ENCODE measurements at regions not wholly inside any gene's neighbourhood (a gene's known extent, or its start where the extent isn't known, plus 50 kb on each side); places are given as distances from the start of the nearest gene placed in this dataset.

DNA sequence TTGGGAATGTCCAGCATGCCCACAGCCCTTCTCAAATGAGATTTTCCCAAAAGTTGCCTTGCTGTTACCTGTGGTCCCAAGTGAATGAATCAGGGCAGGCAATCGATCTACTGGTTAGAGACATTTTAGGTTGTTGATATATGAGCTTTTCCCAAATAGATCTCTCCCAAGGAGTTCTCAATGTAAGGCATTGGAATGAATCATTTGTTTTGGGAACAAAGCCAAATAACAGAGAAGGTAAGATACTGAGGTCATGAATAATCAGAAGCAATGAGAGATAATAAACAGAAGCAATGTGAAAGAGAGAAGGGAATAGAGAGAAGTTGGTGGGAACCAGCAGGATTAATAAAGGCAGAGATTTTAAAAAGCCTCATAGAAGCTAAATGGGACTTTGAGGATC, 93.6 kb upstream of the FER start:
- no peaks in the 10 kb centered on the region for H3K4me1 ChIP-seq (ENCODE audit: control insufficient read depth in 2 of 2, insufficient read depth in 2 of 2, low read length in 2 of 2)
- no peaks in the 10 kb centered on the region for H3K9me3 ChIP-seq (ENCODE audit: control insufficient read depth in 2 of 2, insufficient read depth in 1 of 2, low read length in 1 of 2)
- DNase-seq (ENCODE audit: low read depth in 6 of 9, low spot score in 9 of 9), result no peak
- WGBS, result 97% methylated on average over 1 of the region's 1 CpG
- H3K36me3 ChIP-seq (ENCODE audit: control insufficient read depth in 2 of 2, insufficient read depth in 2 of 2, low read length in 1 of 2), result no peaks in the 10 kb centered on the region
- no peak overlapping the region for H3K27ac ChIP-seq (ENCODE audit: low read depth in 1 of 2, low read length in 1 of 2)
- no peak overlapping the region for H3K4me3 ChIP-seq (ENCODE audit: low read length in 2 of 2)
- H3K27me3 ChIP-seq (ENCODE audit: control insufficient read depth in 2 of 2, insufficient read depth in 1 of 2, low read length in 1 of 2), result no peaks in the 10 kb centered on the region

DNA sequence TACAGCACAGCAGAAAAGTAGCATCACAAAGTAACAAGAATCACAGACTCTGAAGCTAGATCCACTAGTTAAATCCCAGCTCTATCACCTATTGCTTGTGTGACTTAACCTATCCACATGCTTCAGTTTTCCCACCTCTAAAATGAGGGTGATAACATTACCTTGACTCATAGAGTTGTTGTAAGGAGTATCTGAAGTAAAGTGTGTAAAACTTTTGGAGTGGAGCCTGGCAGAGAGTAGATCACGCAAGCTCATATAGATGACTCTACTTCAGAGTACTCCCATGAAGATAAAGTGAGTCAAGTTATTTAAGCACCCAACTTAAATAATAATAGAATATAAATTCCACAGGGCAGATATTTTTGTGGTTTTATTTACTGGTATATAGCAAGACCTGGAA, 94.5 kb upstream of the FER start:
- no peak overlapping the region for H3K27ac ChIP-seq (ENCODE audit: low read depth in 1 of 2, low read length in 1 of 2)
- 97% methylated on average over 1 of the region's 1 CpG for WGBS
- no peaks in the 10 kb centered on the region for H3K27me3 ChIP-seq (ENCODE audit: control insufficient read depth in 2 of 2, insufficient read depth in 1 of 2, low read length in 1 of 2)
- no peaks in the 10 kb centered on the region for H3K9me3 ChIP-seq (ENCODE audit: control insufficient read depth in 2 of 2, insufficient read depth in 1 of 2, low read length in 1 of 2)
- no peak for DNase-seq (ENCODE audit: low read depth in 6 of 9, low spot score in 9 of 9)
- no peaks in the 10 kb centered on the region for H3K4me1 ChIP-seq (ENCODE audit: control insufficient read depth in 2 of 2, insufficient read depth in 2 of 2, low read length in 2 of 2)
- no peaks in the 10 kb centered on the region for H3K36me3 ChIP-seq (ENCODE audit: control insufficient read depth in 2 of 2, insufficient read depth in 2 of 2, low read length in 1 of 2)
- no peak overlapping the region for H3K4me3 ChIP-seq (ENCODE audit: low read length in 2 of 2)

DNA sequence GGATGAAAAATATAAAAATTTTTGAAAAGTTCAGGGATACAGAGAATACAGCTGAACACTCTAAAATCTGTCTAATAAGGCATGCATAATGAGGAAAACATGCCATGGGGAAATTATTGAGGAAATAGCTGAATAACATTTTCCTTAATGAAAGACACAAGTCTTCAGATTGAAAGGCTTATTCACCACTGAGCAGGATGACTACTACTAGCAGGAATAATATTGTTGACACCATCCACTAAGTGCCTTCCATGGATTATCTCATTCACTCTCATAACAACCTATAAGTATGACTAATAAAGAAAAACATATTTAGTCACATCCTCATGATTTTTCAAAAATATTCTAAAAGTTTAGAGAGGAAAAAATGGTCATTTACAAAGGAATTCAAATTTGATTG, 96.7 kb upstream of the FER start:
- no peak for DNase-seq (ENCODE audit: low read depth in 6 of 9, low spot score in 9 of 9)
- H3K9me3 ChIP-seq (ENCODE audit: control insufficient read depth in 2 of 2, insufficient read depth in 1 of 2, low read length in 1 of 2), result peaks cover 0 to 7% of the 10 kb centered on the region in 2 donors

DNA sequence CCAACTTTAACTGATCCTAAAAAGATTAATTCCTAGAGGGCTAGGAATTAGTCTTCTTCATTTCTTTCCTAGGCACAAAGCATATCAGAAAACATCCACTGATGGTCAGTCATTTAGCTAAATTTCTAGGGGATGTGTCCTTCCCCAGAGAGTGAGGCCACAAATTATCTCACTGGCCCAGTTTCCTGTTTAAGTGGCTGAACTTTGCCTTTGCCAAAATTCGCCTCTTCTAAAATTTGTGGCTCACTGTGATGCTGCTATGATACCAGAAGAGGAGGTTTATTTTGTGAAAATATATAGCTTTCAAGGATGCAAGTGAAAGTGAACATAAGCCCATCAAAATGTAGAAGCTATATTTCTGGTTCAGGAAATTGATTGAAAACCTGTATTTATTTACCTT, 98.1 kb upstream of the FER start:
- no peaks in the 10 kb centered on the region for H3K4me1 ChIP-seq (ENCODE audit: control insufficient read depth in 2 of 2, insufficient read depth in 2 of 2, low read length in 2 of 2)
- H3K9me3 ChIP-seq (ENCODE audit: control insufficient read depth in 2 of 2, insufficient read depth in 1 of 2, low read length in 1 of 2), result peaks cover 0 to 7% of the 10 kb centered on the region in 2 donors
- H3K27ac ChIP-seq (ENCODE audit: low read depth in 1 of 2, low read length in 1 of 2), result no peak overlapping the region
- H3K36me3 ChIP-seq (ENCODE audit: control insufficient read depth in 2 of 2, insufficient read depth in 2 of 2, low read length in 1 of 2), result no peaks in the 10 kb centered on the region
- no peak for DNase-seq (ENCODE audit: low read depth in 6 of 9, low spot score in 9 of 9)
- 68% methylated on average over 1 of the region's 1 CpG for WGBS
- no peaks in the 10 kb centered on the region for H3K27me3 ChIP-seq (ENCODE audit: control insufficient read depth in 2 of 2, insufficient read depth in 1 of 2, low read length in 1 of 2)
- no peak overlapping the region for H3K4me3 ChIP-seq (ENCODE audit: low read length in 2 of 2)

More for the DNA sequence above, 96.7 kb upstream of the FER start:
- H3K4me3 ChIP-seq (ENCODE audit: low read length in 2 of 2), result no peak overlapping the region
- H3K27me3 ChIP-seq (ENCODE audit: control insufficient read depth in 2 of 2, insufficient read depth in 1 of 2, low read length in 1 of 2), result no peaks in the 10 kb centered on the region
- H3K36me3 ChIP-seq (ENCODE audit: control insufficient read depth in 2 of 2, insufficient read depth in 2 of 2, low read length in 1 of 2), result no peaks in the 10 kb centered on the region
- no peaks in the 10 kb centered on the region for H3K4me1 ChIP-seq (ENCODE audit: control insufficient read depth in 2 of 2, insufficient read depth in 2 of 2, low read length in 2 of 2)
- no peak overlapping the region for H3K27ac ChIP-seq (ENCODE audit: low read depth in 1 of 2, low read length in 1 of 2)

DNA sequence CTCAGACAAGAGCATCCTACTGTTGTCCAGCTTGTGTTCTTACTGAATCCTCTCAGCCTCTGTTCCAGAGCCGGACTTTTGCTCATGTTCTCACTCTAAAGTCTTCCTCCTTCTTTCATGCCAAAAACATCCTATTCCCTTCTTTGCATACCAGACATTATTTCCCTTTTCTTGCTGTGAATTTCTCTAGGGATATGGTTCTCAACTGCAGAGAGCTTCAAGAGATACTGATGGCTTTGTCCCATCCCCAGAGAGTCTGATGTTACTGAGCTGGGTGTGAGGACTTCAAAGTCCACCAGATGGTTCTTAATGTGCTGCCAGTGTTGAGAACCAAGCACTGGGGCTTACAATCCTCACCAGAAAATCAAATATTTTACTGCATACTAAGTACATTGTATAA, 98.6 kb upstream of the FER start:
- Histone ChIP-seq H3K4me1 (ENCODE audit: control insufficient read depth in 2 of 2, insufficient read depth in 2 of 2, low read length in 2 of 2) (no peaks in the 10 kb centered on the region), H3K9me3 (ENCODE audit: control insufficient read depth in 2 of 2, insufficient read depth in 1 of 2, low read length in 1 of 2) (peaks cover 0 to 7% of the 10 kb centered on the region in 2 donors), H3K36me3 (ENCODE audit: control insufficient read depth in 2 of 2, insufficient read depth in 2 of 2, low read length in 1 of 2) (no peaks in the 10 kb centered on the region), H3K27ac (ENCODE audit: low read depth in 1 of 2, low read length in 1 of 2) (no peak overlapping the region), H3K4me3 (ENCODE audit: low read length in 2 of 2) (no peak overlapping the region), H3K27me3 (ENCODE audit: control insufficient read depth in 2 of 2, insufficient read depth in 1 of 2, low read length in 1 of 2) (no peaks in the 10 kb centered on the region)
- WGBS, result 98% methylated on average over 1 of the region's 1 CpG
- DNase-seq (ENCODE audit: low read depth in 6 of 9, low spot score in 9 of 9), result no peak

DNA sequence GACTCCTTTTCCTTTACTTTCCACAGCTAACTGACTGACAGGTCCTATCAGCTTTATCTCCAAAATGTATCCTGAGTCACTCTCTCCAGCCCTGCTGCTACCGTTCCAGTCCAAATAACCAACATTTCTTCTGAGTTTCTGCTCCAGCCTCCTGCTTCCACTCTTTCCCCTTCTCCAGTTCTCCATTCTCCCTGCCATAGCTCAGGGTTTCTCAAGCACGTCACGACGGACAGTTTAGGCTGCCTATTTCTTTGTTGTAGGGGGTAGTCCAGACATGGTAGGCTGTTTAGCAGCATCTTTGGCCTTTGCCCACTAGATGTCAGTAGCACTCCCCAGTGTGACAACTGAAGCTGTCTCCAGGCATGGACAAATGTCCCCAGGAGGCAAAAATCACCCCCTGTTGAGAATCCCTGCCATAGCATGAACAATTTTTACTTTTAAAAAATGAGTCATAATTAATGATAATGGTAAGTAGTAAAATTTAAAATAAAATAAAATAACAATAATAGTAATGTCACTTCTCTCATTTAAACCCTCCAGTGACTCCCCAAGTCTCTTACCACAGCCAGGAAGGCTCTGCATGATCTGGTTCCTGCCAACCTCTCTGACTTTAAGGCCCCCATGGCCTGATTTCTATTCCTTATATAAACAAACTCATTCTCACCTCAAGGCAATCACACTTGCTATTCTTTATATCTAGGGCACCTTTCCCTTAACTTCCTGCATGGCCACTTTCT, 105.4 kb upstream of the FER start:
- no peaks in the 10 kb centered on the region for H3K27me3 ChIP-seq (ENCODE audit: control insufficient read depth in 2 of 2, insufficient read depth in 1 of 2, low read length in 1 of 2)
- H3K9me3 ChIP-seq (ENCODE audit: control insufficient read depth in 2 of 2, insufficient read depth in 1 of 2, low read length in 1 of 2), result peaks cover 0 to 2% of the 10 kb centered on the region in 2 donors
- whole genome bisulfite sequencing, result 7% methylated on average over 4 of the region's 4 CpGs
- no peak overlapping the region for H3K4me3 ChIP-seq (ENCODE audit: low read length in 2 of 2)
- no peaks in the 10 kb centered on the region for H3K36me3 ChIP-seq (ENCODE audit: control insufficient read depth in 2 of 2, insufficient read depth in 2 of 2, low read length in 1 of 2)
- H3K4me1 ChIP-seq (ENCODE audit: control insufficient read depth in 2 of 2, insufficient read depth in 2 of 2, low read length in 2 of 2), result no peaks in the 10 kb centered on the region
- DNase-seq (ENCODE audit: low read depth in 6 of 9, low spot score in 9 of 9), result peak in 8 of 9 donors; percentile 29 to 73 (median 48)
- H3K27ac ChIP-seq (ENCODE audit: low read depth in 1 of 2, low read length in 1 of 2), result no peak overlapping the region

DNA sequence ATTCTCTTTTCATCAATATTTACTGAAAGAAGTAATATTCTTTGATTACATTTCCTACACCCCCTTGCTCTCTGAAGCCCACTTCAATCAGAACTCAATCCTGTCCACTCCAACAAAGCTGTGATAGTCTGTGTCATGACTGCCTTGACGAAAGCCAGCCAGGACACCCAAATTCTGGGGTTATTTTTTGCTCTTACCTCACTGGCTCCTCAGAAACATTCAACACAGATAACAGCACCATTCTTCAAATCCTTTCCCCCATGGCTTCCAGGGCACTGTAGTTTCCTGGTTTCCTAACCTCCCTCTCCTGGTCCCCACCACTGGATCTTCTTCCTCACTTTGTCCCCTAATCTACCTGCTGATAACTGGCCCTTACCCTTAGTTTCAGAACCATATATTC, 106.1 kb upstream of the FER start:
- 94% methylated on average over 1 of the region's 1 CpG for WGBS
- DNase-seq (ENCODE audit: low read depth in 6 of 9, low spot score in 9 of 9), result no peak
- Histone ChIP-seq H3K4me3 (ENCODE audit: low read length in 2 of 2) (no peak overlapping the region), H3K27ac (ENCODE audit: low read depth in 1 of 2, low read length in 1 of 2) (no peak overlapping the region), H3K27me3 (ENCODE audit: control insufficient read depth in 2 of 2, insufficient read depth in 1 of 2, low read length in 1 of 2) (no peaks in the 10 kb centered on the region), H3K9me3 (ENCODE audit: control insufficient read depth in 2 of 2, insufficient read depth in 1 of 2, low read length in 1 of 2) (no peaks in the 10 kb centered on the region), H3K4me1 (ENCODE audit: control insufficient read depth in 2 of 2, insufficient read depth in 2 of 2, low read length in 2 of 2) (no peaks in the 10 kb centered on the region), H3K36me3 (ENCODE audit: control insufficient read depth in 2 of 2, insufficient read depth in 2 of 2, low read length in 1 of 2) (no peaks in the 10 kb centered on the region)

DNA sequence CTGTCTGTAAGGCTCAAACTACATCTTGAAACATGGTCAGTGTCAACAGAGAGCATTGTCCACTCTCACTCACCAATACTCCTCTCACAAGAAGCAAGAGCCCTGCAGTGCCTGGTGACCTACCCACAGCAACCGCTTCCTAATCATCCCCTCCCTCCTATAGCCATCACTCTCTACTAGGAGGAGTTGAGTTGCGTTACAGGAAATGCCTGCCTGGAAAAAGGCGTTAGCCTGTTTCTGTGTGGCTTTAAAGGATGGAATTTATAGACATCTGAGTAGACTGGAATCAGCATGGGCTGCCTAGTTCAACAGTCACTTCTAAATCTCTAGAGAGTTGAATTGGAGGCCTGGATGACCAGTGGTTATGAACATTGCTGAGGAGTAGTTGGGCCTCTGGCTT, 108.3 kb upstream of the FER start:
- no peak for DNase-seq (ENCODE audit: low read depth in 6 of 9, low spot score in 9 of 9)
- Histone ChIP-seq H3K27ac (ENCODE audit: low read depth in 1 of 2, low read length in 1 of 2) (no peak overlapping the region), H3K4me1 (ENCODE audit: control insufficient read depth in 2 of 2, insufficient read depth in 2 of 2, low read length in 2 of 2) (no peaks in the 10 kb centered on the region), H3K9me3 (ENCODE audit: control insufficient read depth in 2 of 2, insufficient read depth in 1 of 2, low read length in 1 of 2) (no peaks in the 10 kb centered on the region), H3K4me3 (ENCODE audit: low read length in 2 of 2) (no peak overlapping the region), H3K27me3 (ENCODE audit: control insufficient read depth in 2 of 2, insufficient read depth in 1 of 2, low read length in 1 of 2) (no peaks in the 10 kb centered on the region), H3K36me3 (ENCODE audit: control insufficient read depth in 2 of 2, insufficient read depth in 2 of 2, low read length in 1 of 2) (no peaks in the 10 kb centered on the region)
- 92% methylated on average over 3 of the region's 3 CpGs for WGBS

DNA sequence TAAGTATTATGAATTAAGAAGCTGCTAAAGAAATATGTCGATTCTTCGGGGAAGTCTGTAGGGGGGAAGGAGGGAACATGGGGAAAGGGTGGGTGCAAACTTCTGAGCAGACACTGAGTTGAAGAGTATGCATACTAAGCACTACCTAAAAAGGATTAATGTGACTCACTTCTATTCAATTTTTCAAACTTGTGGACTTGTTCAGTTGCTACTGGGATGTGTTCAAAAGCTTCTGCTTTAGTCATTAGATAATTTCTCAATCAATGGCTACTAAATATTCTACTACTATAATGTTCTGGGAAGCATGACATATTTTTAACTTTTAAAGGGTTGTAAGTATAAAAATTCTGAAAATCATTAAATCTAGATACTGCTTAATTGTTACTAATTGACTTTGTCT, 109.7 kb upstream of the FER start:
- H3K27ac ChIP-seq (ENCODE audit: low read depth in 1 of 2, low read length in 1 of 2), result no peak overlapping the region
- H3K27me3 ChIP-seq (ENCODE audit: control insufficient read depth in 2 of 2, insufficient read depth in 1 of 2, low read length in 1 of 2), result no peaks in the 10 kb centered on the region
- no peak overlapping the region for H3K4me3 ChIP-seq (ENCODE audit: low read length in 2 of 2)
- H3K9me3 ChIP-seq (ENCODE audit: control insufficient read depth in 2 of 2, insufficient read depth in 1 of 2, low read length in 1 of 2), result no peaks in the 10 kb centered on the region
- no peak for DNase-seq (ENCODE audit: low read depth in 6 of 9, low spot score in 9 of 9)
- H3K4me1 ChIP-seq (ENCODE audit: control insufficient read depth in 2 of 2, insufficient read depth in 2 of 2, low read length in 2 of 2), result no peaks in the 10 kb centered on the region
- 98% methylated on average over 2 of the region's 2 CpGs for WGBS
- no peaks in the 10 kb centered on the region for H3K36me3 ChIP-seq (ENCODE audit: control insufficient read depth in 2 of 2, insufficient read depth in 2 of 2, low read length in 1 of 2)
